Chondrocyte (in vitro differentiated cells): ENCODE measurements at regions not wholly inside any gene's neighbourhood (a gene's known extent, or its start where the extent isn't known, plus 50 kb on each side); places are given as distances from the start of the nearest gene placed in this dataset.

ENCODE experiments used
- DNase-seq: peaks from one replicate; pipeline ENCODE4 v3.0.0; 2021; ENCODE audit warnings: mixed read lengths, low spot score
- H3K27ac Mint-ChIP-seq: one replicate; pipeline ENCODE4 v1.8.0; 2021; ENCODE audit warnings: mild to moderate bottlenecking, moderate library complexity, mixed read lengths; ENCODE audit not compliant: unreplicated experiment
- H3K27me3 Mint-ChIP-seq: 2 replicates; pipeline ENCODE4 v1.8.0; 2021; ENCODE audit warnings: low read depth, mixed read lengths
- H3K36me3 Mint-ChIP-seq: 2 replicates; pipeline ENCODE4 v1.8.0; 2021; ENCODE audit warnings: low read depth, mixed read lengths
- H3K4me1 Mint-ChIP-seq: 2 replicates; pipeline ENCODE4 v1.8.0; 2021; ENCODE audit warnings: low read depth, mild to moderate bottlenecking, mixed read lengths
- H3K4me3 Mint-ChIP-seq: one replicate; pipeline ENCODE4 v1.8.0; 2021; ENCODE audit warnings: mild to moderate bottlenecking, moderate library complexity, mixed read lengths; ENCODE audit not compliant: unreplicated experiment
- H3K9me3 Mint-ChIP-seq: 2 replicates; pipeline ENCODE4 v1.8.0; 2021; ENCODE audit warnings: low read depth, mixed read lengths
- CTCF ChIP-seq: fragments of 200-600 bp; sonication (generic); IDR thresholded peaks from 2 replicates; pipeline ENCODE4 v1.5.0; 2021; ENCODE audit warnings: antibody characterized with exemption, mild to moderate bottlenecking, moderate library complexity

- Mint-ChIP-seq H3K36me3 (peaks cover 1% of the 10 kb centered on the region), H3K4me3 (no peak overlapping the region), H3K27ac (no peak overlapping the region), H3K9me3 (peaks cover 44% of the 10 kb centered on the region), H3K27me3 (no peaks in the 10 kb centered on the region), H3K4me1 (no peaks in the 10 kb centered on the region)
- TF ChIP-seq CTCF = no peak
- no peak for DNase-seq
Measured at GRCh38 chr15:23806980-23807379, 119.9 kb upstream of the NDN start.

DNA sequence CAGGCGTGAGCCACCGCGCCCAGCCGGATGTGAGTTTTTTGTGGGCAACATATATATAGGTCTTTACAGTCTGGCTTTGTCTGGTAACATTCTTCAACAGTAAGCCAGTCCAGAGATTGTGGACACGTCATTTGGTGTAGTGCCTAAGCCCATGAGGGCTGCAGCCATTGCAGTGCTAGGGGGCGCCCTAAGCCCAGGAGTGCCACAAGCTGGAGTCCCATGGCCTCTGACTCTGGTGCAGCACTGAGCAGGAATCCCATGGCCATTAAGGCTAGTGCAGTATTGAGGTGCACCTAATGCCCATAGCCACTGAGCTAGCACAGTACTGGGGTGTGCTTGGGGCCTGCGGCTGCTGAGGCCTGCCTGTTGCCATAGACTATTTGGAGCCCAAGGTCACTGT lies 136.4 kb upstream of the NDN start:
- Mint-ChIP-seq H3K4me1 (no peaks in the 10 kb centered on the region), H3K27ac (no peak overlapping the region), H3K36me3 (no peaks in the 10 kb centered on the region), H3K9me3 (peaks cover 43% of the 10 kb centered on the region), H3K4me3 (no peak overlapping the region), H3K27me3 (no peaks in the 10 kb centered on the region)
- TF ChIP-seq CTCF = no peak
- no peak for DNase-seq

- no peak for TF ChIP-seq CTCF
- no peak for DNase-seq
- Mint-ChIP-seq H3K4me3 (no peak overlapping the region), H3K36me3 (no peaks in the 10 kb centered on the region), H3K27me3 (no peaks in the 10 kb centered on the region), H3K27ac (no peak overlapping the region), H3K4me1 (no peaks in the 10 kb centered on the region), H3K9me3 (peaks cover 50% of the 10 kb centered on the region)
Measured at GRCh38 chr15:23828786-23829185, 141.7 kb upstream of the NDN start.

GRCh38 chr15:23835953-23836352 lies 148.8 kb upstream of the NDN start:
- TF ChIP-seq CTCF = no peak
- Mint-ChIP-seq H3K36me3 (no peaks in the 10 kb centered on the region), H3K9me3 (peaks cover 54% of the 10 kb centered on the region), H3K4me3 (no peak overlapping the region), H3K27me3 (no peaks in the 10 kb centered on the region), H3K27ac (no peak overlapping the region), H3K4me1 (no peaks in the 10 kb centered on the region)
- no peak for DNase-seq

DNA sequence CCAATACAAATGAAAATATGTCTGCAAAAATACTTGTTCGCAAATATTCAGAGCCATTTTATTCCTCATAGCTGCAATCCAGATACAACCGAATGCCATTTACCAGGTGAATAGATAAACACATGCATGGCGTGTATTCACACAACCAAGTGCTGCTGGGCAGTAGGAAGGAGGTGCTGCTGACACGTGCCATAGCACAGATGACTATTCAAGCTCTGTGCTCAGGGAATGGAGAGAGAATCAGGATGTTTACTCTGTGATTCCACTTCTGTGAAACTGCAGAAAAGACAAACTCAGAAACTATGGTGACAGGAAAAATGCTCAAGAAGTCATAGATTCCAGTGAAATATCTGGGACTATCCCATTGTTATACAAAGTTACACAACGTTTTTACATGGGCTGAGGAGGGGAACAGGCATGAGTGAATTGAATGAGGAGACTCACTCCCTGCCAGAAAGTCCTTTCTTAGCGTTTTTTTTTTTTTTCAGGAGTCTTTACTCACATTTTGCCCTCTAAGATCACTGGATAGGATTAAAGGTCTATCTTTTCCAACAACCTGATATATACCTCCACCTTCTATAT lies 152.9 kb upstream of the NDN start:
- Mint-ChIP-seq H3K36me3 (no peaks in the 10 kb centered on the region), H3K4me3 (no peak overlapping the region), H3K27me3 (no peaks in the 10 kb centered on the region), H3K9me3 (peaks cover 53% of the 10 kb centered on the region), H3K27ac (no peak overlapping the region), H3K4me1 (no peaks in the 10 kb centered on the region)
- TF ChIP-seq CTCF = no peak
- no peak for DNase-seq
